ENCODE measurements at regions not wholly inside any gene's neighbourhood (a gene's known extent, or its start where the extent isn't known, plus 50 kb on each side); places are given as distances from the start of the nearest gene placed in this dataset.
"Not testable (repeated sequence)": the region's sequence is repeated elsewhere in the genome, so short reads cannot be mapped to it uniquely, and the experiment has no call there.

GRCh38 chr6:130674604-130675003 is 152.6 kb upstream of the SMLR1 start:
- DNase-seq, result no peak

- DNase-seq, result no peak
Measured at GRCh38 chr6:130675072-130675471, 152.1 kb upstream of the SMLR1 start.

GRCh38 chr6:130676077-130676772 is 151.0 kb upstream of the SMLR1 start:
- peak; percentile 35 for DNase-seq

- no peak for DNase-seq
Measured at GRCh38 chr6:130676773-130677144, 150.4 kb upstream of the SMLR1 start.

- DNase-seq, result no peak
Measured at GRCh38 chr6:130677312-130677711, 149.9 kb upstream of the SMLR1 start.

GRCh38 chr6:130677766-130678165 is 149.4 kb upstream of the SMLR1 start:
- no peak for DNase-seq

- DNase-seq, result no peak
Measured at GRCh38 chr6:130679684-130680083, 147.5 kb upstream of the SMLR1 start.

- no peak for DNase-seq
Measured at GRCh38 chr6:130680116-130680515, 147.1 kb upstream of the SMLR1 start.

- DNase-seq, result no peak
Measured at GRCh38 chr6:130681028-130681427, 146.2 kb upstream of the SMLR1 start.

- DNase-seq, result no peak
Measured at GRCh38 chr6:130682066-130682465, 145.1 kb upstream of the SMLR1 start.

- DNase-seq, result no peak
Measured at GRCh38 chr6:130683761-130684517, 143.3 kb upstream of the SMLR1 start.

GRCh38 chr6:130692659-130693058 is 134.5 kb upstream of the SMLR1 start:
- no peak for DNase-seq

GRCh38 chr6:130693944-130694343 is 133.3 kb upstream of the SMLR1 start:
- DNase-seq, result no peak

- no peak for DNase-seq
Measured at GRCh38 chr6:130694606-130695005, 132.6 kb upstream of the SMLR1 start.

- no peak for DNase-seq
Measured at GRCh38 chr6:130696806-130697205, 130.4 kb upstream of the SMLR1 start.

GRCh38 chr6:130697271-130697994 is 129.8 kb upstream of the SMLR1 start:
- DNase-seq, result no peak

- DNase-seq, result no peak
Measured at GRCh38 chr6:130697995-130698535, 129.1 kb upstream of the SMLR1 start.

GRCh38 chr6:130699742-130700141 is 127.5 kb upstream of the SMLR1 start:
- DNase-seq, result no peak

- no peak for DNase-seq
Measured at GRCh38 chr6:130700397-130700796, 126.8 kb upstream of the SMLR1 start.

- DNase-seq, result no peak
Measured at GRCh38 chr6:130708338-130708737, 118.9 kb upstream of the SMLR1 start.

- DNase-seq, result not testable (repeated sequence)
Measured at GRCh38 chr6:130711641-130712040, 115.6 kb upstream of the SMLR1 start.

- no peak for DNase-seq
Measured at GRCh38 chr6:130713144-130713543, 114.1 kb upstream of the SMLR1 start.

GRCh38 chr6:130715058-130715457 is 112.1 kb upstream of the SMLR1 start:
- no peak for DNase-seq

Data from skin of body (tissue), 1 donor.